GM12875 (cell line): ENCODE measurements at regions not wholly inside any gene's neighbourhood (a gene's known extent, or its start where the extent isn't known, plus 50 kb on each side); places are given as distances from the start of the nearest gene placed in this dataset.

Experiments used
- H3K4me3 ChIP-seq: one replicate; pipeline ENCODE4 v1.5.1; 2011; ENCODE audit warnings: low read depth, low read length, control low read depth
- CTCF ChIP-seq: IDR thresholded peaks from 2 replicates; pipeline ENCODE4 v1.5.1; 2011; ENCODE audit warnings: low read depth, mild to moderate bottlenecking, control low read depth, inconsistent platforms, low read length, moderate library complexity, borderline replicate concordance; ENCODE audit not compliant: insufficient read depth

DNA sequence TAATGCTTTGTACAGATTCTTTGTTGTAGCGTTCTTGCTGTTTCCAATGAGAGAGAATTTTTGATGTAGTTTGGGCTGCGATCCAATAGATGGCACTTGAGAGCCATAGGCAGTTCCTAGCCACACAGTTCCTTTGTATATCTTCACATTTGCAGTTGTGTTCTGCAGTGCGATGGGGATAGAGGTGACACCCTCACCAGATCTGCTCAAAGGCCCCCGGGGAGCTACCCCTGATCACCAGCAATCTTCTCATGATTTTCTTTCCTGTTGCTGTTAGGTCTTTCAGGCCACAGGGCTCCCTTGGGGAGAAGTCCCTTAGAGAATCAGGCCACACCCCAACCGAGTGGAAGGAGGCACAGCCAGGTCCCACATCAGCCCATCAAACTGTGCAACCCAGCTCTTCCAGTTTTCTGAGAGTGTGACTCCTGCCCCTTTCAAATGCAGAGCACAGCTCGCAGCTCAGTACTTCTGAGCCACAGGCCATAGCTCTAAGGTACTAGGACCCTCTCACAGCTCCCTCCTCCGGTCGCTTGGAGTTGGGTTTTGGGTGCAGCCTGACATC, 353.7 kb downstream of the SLCO4C1 start:
- peak; percentile 71 for TF ChIP-seq CTCF
- no peak overlapping the region for H3K4me3 ChIP-seq

DNA sequence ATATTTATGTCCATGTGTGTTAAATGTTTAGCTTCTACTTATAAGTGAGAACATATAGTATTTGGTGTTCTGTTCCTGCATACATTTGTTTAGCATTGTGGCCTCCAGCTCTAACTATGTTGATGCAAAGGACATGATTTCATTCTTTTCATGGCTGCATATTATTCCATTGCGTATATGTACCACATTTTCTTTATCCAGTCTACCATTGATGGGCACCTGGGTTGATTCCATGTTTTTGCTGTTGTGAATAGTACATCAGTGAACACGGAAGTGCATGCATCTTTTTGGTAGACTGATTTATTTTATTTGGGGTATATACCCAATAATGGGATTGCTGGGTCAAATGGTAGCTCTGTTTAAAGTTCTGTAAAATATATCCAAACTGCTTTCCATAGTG, 359.0 kb downstream of the SLCO4C1 start:
- no peak overlapping the region for H3K4me3 ChIP-seq
- TF ChIP-seq CTCF, result no peak

- no peak overlapping the region for H3K4me3 ChIP-seq
- no peak for TF ChIP-seq CTCF
Measured at GRCh38 chr5:101935086-101935485, 361.0 kb downstream of the SLCO4C1 start.

GRCh38 chr5:101932599-101932998, 363.5 kb downstream of the SLCO4C1 start:
- no peak for TF ChIP-seq CTCF
- H3K4me3 ChIP-seq, result no peak overlapping the region

GRCh38 chr5:101929628-101930027, 366.5 kb downstream of the SLCO4C1 start:
- no peak for TF ChIP-seq CTCF
- H3K4me3 ChIP-seq, result no peak overlapping the region

GRCh38 chr5:101917166-101917565, 378.9 kb downstream of the SLCO4C1 start:
- no peak for TF ChIP-seq CTCF
- H3K4me3 ChIP-seq, result no peak overlapping the region

DNA sequence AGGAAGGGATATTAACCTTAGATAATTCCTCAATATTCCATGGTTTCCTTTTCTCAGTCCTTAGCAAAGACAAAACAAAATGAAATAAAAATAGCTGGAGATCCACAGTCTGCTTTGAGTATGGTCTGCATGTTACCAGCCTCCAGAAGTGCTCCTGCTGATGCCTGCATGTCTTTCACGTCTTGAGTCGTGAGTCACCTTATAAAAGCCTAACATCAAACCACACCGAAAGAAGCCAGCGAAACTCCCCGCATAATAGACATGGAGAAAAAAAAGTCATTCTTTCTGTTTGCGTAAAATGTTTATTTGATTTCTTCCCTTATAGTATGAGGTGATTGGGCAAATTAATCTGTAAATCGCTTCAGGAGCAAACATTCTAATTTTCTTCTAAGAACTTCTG, 380.5 kb downstream of the SLCO4C1 start:
- H3K4me3 ChIP-seq, result no peak overlapping the region
- no peak for TF ChIP-seq CTCF
